Mucosa of descending colon (tissue), 3 donors: ENCODE measurements at regions not wholly inside any gene's neighbourhood (a gene's known extent, or its start where the extent isn't known, plus 50 kb on each side); places are given as distances from the start of the nearest gene placed in this dataset.
"Not testable (repeated sequence)": the region's sequence is repeated elsewhere in the genome, so short reads cannot be mapped to it uniquely, and the experiment has no call there.

ENCODE experiments used
- ATAC-seq: fragments of 200-7000 bp; cut with Tn5 transposase; one replicate; pipeline ENCODE4 v1.9.1; 2020; ENCODE audit warnings: mild to moderate bottlenecking, moderate library complexity
- DNase-seq, 3 donors: peaks; one replicate each; pipeline ENCODE4 v3.0.0-alpha.2; 2020
- H3K36me3 ChIP-seq: fragments of 200-600 bp; one replicate; pipeline ENCODE4 v1.8.0; 2021; ENCODE audit warnings: low read depth, mild to moderate bottlenecking
- H3K4me1 ChIP-seq: fragments of 200-600 bp; one replicate; pipeline ENCODE4 v1.8.0; 2021; ENCODE audit warnings: low read depth, mild to moderate bottlenecking
- H3K4me3 ChIP-seq: fragments of 200-600 bp; one replicate; pipeline ENCODE4 v1.8.0; 2021; ENCODE audit warnings: mild to moderate bottlenecking
- H3K9me3 ChIP-seq: fragments of 200-600 bp; one replicate; pipeline ENCODE4 v1.8.0; 2021; ENCODE audit warnings: mild to moderate bottlenecking
- intact Hi-C, 2 donors: fragments of 100-400 bp; cut with DNase I in 1 of 2; cut with micrococcal nuclease in 1 of 2; formaldehyde crosslinking; loops; one replicate each; pipeline versions ENCODE4 v1.11.0 to v1.11.1; 2022; cut with DNase I, micrococcal nuclease
- TF ChIP-seq, protein P1 (sequence below): fragments of 200-600 bp; IDR thresholded peaks from one replicate; pipeline ENCODE4 v1.8.0; 2022; ENCODE audit warnings: antibody characterized with exemption, mild to moderate bottlenecking
- donor health status: DM: no; HTN: no; CAD: no; lungs with moderate emphysema.
- donor health status: DM: no; HTN: no; CAD: no.
- donor health status: DM: no; HTN: yes; CAD: no.

DNA sequence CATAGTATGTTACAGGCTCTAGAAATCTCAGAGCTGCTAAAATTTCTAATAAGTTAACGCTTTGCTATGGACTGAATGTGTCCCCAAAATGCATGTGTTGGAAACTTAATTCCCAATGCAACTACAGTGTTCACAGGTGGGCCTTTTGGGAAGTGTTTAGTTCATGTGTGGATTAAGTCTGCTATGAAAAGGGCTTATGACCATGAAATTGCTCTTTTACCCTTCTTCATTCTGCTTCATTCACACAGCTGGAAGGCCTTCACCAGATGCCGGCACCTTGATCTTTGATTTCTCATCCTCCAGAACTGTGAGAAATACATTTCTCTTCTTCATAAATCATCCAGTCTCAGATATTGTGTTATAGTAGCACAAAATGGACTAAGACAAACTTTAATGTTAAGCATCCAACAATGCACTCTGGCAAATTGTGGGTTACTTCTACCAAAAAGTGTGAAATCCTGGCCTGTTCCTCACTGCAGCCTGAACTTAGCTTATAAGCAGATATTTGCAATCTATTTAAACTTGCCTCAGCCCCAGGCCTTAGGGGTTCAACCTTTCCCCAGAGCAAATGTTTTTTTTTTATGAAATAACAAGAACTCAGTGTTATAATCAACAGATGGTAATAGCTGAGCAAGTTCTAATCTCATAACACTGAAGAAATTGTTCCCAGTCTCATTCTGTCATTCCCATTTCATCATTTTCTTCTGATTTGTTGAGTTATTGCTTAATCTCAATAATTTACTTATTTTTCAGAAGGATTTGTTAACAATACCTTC is 523.6 kb downstream of the KIF20B start:
- no peaks in the 10 kb centered on the region for H3K4me1 ChIP-seq
- H3K4me3 ChIP-seq: no peak overlapping the region
- no peaks in the 10 kb centered on the region for H3K9me3 ChIP-seq
- TF ChIP-seq, protein P1, sequence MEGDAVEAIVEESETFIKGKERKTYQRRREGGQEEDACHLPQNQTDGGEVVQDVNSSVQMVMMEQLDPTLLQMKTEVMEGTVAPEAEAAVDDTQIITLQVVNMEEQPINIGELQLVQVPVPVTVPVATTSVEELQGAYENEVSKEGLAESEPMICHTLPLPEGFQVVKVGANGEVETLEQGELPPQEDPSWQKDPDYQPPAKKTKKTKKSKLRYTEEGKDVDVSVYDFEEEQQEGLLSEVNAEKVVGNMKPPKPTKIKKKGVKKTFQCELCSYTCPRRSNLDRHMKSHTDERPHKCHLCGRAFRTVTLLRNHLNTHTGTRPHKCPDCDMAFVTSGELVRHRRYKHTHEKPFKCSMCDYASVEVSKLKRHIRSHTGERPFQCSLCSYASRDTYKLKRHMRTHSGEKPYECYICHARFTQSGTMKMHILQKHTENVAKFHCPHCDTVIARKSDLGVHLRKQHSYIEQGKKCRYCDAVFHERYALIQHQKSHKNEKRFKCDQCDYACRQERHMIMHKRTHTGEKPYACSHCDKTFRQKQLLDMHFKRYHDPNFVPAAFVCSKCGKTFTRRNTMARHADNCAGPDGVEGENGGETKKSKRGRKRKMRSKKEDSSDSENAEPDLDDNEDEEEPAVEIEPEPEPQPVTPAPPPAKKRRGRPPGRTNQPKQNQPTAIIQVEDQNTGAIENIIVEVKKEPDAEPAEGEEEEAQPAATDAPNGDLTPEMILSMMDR: no peak
- ATAC-seq (no peak), DNase-seq (no peak)
- H3K36me3 ChIP-seq: no peaks in the 10 kb centered on the region
- intact Hi-C loops: no loop called here

- intact Hi-C loops: no loop called here
- no peak for ATAC-seq
- no peaks in the 10 kb centered on the region for H3K4me1 ChIP-seq
- H3K36me3 ChIP-seq: no peaks in the 10 kb centered on the region
- no peak overlapping the region for H3K4me3 ChIP-seq
- no peaks in the 10 kb centered on the region for H3K9me3 ChIP-seq
- DNase-seq: no peak
- TF ChIP-seq, protein P1: no peak
These were observed 525.1 kb downstream of the KIF20B start for GRCh38 chr10:90226517-90226916.

DNA sequence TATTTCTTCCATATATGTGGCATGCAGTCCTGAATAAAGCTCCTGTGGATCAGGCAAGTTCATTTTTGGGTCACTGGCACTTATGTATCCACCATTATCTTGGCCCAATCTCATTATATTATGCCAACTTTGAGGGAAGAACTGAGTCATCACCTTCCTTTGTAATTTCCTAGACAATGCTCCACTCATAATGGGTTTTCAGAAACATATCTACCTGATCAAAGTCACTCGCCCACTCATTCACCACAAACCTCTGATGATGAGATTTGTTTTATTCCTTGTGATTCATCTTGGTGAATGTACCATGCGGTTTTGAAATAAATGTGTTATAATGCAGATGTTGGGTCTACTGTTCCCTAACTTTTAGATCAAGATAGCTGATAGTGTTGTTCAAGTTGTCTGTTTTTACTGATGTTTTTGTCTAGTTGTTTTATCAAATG is 525.8 kb downstream of the KIF20B start:
- Histone ChIP-seq H3K36me3 (no peaks in the 10 kb centered on the region), H3K4me1 (no peaks in the 10 kb centered on the region), H3K4me3 (no peak overlapping the region), H3K9me3 (no peaks in the 10 kb centered on the region)
- DNase-seq (no peak), ATAC-seq (no peak)
- intact Hi-C loops: no loop called here
- TF ChIP-seq, protein P1: no peak

DNA sequence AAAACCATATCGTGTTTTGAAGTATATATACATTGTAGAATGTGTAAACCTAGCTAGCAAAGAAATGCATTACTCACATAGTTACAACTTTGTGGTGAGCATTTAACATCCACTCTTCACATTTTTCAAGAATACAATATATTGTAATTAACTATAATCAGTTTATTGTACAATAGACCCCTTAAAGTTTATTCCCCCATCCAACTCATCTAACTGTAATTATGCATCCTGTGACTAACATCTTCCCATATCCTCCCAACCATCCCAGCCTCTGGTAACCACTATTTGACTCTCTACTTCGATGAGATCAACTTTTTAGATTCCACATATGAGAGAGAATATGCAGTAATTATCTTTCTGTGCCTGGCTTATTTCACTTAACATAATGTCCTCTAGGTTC is 526.4 kb downstream of the KIF20B start:
- ATAC-seq: no peak
- H3K4me3 ChIP-seq: no peak overlapping the region
- H3K4me1 ChIP-seq: no peaks in the 10 kb centered on the region
- no peaks in the 10 kb centered on the region for H3K9me3 ChIP-seq
- no peaks in the 10 kb centered on the region for H3K36me3 ChIP-seq
- DNase-seq: no peak
- TF ChIP-seq, protein P1: no peak
- intact Hi-C loops: no loop called here

GRCh38 chr10:90229486-90229885 is 528.1 kb downstream of the KIF20B start:
- Histone ChIP-seq H3K36me3 (no peaks in the 10 kb centered on the region), H3K4me1 (no peaks in the 10 kb centered on the region), H3K9me3 (no peaks in the 10 kb centered on the region), H3K4me3 (no peak overlapping the region)
- ATAC-seq: no peak
- intact Hi-C loops: no loop called here
- no peak for DNase-seq
- TF ChIP-seq, protein P1: no peak

- H3K4me1 ChIP-seq, H3K36me3 ChIP-seq, intact Hi-C loops, DNase-seq, ATAC-seq, H3K4me3 ChIP-seq, H3K9me3 ChIP-seq: not testable (repeated sequence)
These were observed 532.4 kb downstream of the KIF20B start for GRCh38 chr10:90233805-90234204.
